ENCODE measurements at regions not wholly inside any gene's neighbourhood (a gene's known extent, or its start where the extent isn't known, plus 50 kb on each side); places are given as distances from the start of the nearest gene placed in this dataset.
A peak's percentile ranks its signal among the peaks of the same experiment; 100 is the strongest.

DNA sequence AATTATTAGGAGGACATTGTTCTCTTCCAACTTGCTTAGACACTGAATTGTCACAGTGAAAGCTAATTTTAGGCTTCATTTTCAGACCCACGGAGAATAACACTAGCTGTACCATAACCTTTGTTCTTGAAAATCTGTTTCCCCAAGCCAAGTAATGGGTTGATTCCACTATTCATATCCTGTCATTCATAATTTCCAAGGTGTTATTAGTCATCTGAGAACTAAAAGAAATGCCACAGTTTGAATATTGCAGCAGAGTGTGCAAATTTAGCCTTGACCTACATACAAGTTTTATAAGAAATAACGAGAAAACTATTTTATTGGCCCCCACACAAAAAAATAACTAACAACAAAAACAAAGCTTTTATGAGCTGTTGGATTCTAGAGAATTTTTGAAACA, 148.5 kb upstream of the TYRP1 start:
- DNase-seq (ENCODE audit: low read depth) = no peak

DNA sequence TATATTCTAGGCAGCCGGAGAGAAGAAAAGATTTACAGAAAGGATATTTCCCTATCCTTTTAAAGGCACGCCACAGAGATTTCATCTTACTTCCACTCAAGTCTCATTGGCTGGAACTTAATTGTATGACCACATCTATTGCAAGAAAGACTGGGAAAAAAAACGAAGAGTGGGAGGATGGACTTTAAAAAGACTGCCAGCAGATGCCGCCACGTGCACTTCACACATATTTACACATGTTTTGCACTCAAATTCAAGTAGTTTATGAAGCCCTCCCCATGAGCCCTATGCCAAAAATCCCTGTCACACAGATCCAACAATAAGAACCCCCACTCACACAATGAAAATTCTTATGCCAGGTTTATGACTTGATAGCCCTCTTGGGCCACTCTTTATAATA, 138.5 kb upstream of the TYRP1 start:
- DNase-seq (ENCODE audit: low read depth) = no peak

DNA sequence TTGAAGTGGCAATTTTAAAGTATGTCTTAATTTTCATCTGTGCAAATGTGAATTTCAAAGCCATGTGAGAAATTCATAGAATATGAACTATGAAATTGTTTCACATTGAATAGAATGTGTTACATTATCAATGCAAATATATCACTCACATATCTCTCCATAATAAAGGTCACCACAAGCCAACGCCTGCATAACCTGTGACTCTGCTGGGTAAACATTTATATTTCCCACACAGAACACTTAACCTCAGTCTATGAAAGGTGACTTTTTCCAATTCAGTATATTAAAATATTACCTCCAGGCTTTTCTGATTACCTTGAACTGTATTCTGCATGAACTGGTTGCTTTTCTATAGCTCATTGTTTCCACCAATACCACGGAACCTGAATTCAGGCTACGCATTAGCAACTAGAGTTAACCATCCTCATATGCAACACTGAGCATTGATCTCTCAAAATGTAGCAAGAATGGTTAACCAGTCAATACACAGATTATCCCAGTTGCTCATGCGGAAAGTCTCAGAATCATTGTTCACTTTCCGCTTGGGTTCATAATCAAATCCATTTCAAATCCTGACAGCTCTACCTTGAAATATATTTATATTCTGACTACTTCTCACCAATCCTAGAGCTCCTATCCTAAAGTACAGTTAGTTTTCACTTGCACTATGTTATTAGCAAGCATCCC, 126.6 kb upstream of the TYRP1 start:
- no peak for DNase-seq (ENCODE audit: low read depth)

DNA sequence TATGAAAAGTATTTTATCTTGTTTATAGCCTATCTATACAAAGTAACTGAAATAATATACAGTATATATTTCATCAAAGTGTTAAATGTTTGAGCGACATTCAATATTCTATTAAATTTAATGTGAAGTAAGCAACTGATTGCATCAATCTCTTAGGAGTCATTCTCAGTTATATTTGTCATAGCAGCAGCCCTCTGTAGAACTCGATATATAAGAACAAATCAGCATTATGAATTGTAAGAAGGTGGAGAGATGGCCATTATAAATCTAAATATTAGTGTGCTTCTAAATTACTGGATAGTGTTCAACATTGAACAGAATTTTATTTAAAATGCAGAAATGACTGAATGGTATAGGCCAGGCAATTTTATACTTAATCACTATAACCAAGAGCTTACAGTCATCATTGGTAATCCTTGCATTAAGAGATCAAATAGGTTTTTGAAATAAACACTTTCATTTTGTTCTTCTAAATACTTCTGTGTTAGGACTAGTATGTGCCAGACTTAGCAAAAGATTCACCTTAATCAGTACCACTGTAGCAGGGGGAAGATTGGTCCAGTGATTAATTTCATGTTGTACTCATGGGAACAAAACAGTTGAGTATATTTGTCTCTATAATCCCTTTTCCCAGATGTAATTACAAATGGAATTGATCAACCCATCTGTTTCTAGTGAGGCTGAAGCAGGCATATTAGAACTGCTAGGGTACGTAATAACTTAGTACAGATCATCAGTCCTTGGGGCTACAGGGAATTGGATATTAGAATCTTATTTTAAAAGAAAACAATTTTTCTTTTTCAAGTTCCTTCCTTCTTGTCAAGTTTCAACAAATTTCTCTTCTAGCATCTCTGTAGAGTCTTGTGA, 108.3 kb upstream of the TYRP1 start:
- DNase-seq (ENCODE audit: low read depth) = no peak

DNA sequence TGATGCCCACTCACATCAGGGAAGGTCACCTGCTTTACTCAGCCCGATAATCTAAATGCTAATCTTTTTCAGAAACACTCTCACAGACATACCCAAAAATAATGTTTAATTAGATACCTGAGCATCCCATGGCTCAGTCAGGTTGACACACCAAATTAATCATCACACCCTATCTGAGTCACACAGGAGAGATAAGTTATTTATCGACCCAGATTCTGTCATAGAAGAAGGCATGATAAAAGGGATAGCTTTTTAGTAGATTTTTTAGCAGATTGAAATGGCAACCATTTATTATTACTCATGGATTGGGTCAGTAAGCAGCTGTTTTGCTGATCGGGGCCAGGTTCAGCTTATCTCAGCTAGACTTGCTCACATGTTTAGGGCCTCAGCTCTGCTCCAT, 97.8 kb upstream of the TYRP1 start:
- no peak for DNase-seq (ENCODE audit: low read depth)

DNA sequence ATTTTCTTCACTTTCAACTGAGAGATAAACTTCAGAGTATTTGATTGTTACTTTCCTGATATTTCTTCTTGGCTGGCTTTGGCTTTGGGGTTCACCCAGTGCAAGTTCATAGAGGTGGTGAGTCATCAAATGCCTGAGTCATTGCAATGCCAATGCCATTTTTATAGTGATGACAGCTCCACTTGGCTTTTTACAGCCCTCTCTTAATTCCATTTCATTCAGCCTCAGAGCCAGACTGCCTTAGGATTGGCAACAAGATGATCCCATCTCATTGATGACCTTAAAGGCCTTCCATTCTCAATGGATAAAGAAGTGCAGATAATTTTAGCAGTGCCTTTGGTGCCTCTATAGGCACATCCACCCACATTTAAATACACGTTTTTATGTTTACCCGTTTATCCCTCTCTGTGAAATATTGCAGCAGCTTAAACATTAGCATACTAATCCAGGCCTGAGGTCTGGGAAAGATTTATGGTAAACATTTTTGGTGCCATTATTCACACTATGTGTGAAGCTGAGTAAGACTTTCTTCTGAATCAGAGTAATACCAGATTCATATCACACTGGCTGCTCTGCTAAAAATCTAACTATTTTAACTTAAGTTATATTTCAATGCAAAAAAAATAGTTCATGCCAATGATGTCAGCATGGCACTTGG, 88.9 kb upstream of the TYRP1 start:
- DNase-seq (ENCODE audit: low read depth) = peak; percentile 2

DNA sequence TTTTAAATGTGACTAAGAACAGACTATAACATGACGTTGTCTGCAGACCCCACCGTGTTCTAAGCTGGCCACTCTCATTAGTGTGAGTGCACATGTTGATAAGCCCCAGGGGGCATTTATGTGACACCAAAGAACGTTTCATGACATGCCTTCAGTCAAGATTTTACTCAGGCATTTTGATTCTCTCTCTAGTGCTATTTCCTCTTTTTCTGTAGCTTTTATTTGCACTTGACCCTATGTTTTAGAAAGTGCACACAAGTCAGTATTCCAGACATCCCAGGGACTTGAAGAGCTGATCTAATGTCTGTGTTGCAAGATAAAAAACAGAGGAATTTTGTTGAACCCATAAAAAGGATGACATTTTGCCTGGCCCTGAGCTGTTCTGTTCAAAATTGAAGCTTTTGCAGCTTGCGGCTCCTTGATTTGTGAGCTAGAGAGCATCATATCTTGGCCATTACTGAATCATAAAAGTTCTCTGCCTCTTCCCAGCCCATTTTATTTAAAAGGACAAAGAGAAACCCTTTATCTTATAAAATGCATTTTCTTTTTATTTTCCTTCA, 80.9 kb upstream of the TYRP1 start:
- DNase-seq (ENCODE audit: low read depth) = no peak

DNA sequence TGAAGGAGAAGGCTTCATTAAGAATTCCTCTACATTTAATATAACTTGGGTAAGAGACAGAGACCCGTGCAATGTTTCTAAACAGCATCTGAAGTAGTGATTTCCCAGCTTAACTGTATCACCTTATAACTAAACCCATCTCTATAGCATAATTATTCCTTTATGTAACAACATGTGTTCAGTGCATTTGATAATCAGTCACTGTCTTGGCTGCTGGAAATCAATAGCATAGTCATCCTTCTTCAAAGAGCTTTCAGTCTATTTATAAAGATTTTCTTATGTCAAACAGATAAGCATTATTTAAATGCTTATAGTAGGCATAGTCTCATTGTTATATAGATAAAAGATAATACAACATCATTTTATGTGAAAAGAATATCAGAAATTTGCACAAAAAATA, 80.1 kb upstream of the TYRP1 start:
- DNase-seq (ENCODE audit: low read depth) = no peak

DNA sequence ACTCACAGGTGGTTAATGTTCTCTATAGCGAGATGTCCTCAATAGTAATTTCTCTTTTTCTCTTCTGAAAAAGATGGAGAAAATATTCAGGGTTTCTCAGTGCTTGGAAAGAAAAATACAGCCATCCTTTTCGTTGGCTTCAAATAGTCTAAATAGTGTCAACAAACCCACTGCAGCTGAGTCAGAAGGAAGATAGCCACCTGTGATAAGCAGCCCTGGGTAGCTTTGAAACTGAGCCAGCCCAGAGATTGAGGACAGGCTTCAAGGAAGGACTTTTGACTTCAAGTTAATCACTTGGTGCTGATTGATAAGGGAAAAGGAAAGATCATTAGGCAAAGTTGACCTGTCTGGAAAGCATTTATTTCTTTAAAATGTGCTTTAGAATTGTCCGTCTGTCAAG, 78.7 kb upstream of the TYRP1 start:
- DNase-seq (ENCODE audit: low read depth) = no peak

DNA sequence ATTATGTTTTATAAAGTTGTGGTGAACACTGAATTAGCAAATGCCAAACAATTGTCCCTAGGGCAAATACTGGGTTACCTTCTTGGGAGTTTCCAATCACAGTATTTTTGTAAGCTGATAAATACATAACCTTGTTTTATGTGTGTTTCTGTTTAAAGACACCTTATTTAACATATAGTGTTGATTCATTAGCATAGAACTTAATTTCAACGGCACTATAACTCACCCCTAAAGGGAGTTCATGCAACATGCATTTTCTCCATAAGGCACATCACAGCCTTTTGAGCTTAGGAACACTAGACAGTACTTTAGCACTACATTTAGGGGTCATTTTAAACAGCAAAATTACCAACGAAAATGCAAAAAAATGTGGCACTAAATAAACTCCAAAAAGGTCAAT, 74.2 kb upstream of the TYRP1 start:
- no peak for DNase-seq (ENCODE audit: low read depth)

DNA sequence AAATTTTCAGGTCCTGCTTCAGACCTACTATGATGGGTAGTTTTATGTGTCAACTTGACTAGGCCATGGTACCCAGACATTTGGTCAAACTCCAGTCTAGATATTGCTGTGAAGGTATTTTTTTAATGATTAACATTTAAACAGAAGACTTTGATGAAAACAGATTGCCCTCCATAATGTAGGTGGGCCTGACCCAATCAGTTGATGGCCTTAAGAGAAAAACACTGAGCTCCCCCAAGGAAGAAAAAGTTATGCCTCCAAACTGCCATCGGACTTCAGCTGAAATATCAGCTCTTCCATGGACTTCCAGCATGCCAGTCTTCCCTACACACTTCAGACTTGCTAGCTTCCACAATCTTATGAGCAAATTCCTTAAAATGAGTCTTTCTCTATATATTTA, 67.3 kb upstream of the TYRP1 start:
- DNase-seq (ENCODE audit: low read depth) = no peak

DNA sequence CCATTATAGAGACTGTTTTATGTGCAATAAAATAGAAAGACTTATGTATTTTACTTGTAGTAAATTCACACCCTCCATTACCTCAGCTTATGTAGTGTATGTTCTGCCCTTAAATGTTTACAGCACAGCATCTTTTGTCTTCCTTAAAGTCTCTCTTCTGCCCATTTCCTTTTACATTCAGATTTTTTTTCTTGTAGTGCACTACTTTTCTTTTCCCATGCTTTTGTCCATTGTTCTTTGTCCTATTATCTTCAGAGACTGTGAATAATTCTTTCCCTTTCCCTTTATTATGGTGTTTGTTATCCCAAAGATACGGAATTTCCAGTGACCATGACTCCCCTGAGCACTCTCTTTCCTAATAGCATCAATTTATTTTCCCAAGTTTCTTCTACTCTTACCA, 66.1 kb upstream of the TYRP1 start:
- no peak for DNase-seq (ENCODE audit: low read depth)

DNA sequence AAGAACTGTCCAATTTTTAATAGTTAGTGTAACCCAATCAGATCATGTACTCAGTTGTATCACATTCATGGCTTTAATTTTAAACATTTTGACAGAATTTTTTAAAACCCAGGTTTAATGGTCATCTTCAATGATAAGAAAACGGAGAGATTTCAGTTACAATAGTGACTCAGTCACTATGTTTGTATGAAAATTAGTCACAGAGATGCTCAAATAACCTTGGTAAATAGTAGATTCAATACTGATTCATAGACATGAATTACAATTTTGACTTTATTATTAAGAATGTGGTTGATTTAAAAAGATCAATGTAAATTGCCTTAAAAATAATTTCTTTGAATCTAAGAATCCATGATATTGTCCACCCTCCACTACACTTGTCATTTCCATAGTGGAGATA, 64.6 kb upstream of the TYRP1 start:
- no peak for DNase-seq (ENCODE audit: low read depth)

DNA sequence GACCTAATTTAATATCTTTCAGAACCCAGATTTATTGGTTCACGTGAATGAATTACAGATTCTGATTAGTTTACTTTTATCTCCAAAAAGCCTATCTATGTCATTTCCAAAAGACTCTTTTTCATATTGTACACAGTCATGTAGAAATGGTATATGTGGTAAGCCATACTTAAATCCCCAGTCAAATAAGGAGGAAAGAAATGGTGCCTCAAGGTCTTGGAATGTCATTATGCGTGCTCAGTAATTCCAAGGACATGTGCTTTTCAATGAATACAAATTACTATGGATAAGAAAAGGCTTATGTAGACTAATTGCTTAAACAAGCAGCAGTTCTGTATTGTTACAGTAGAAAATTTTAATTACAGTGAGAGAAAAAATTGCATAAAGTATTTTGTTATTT, 64.1 kb upstream of the TYRP1 start:
- no peak for DNase-seq (ENCODE audit: low read depth)

DNA sequence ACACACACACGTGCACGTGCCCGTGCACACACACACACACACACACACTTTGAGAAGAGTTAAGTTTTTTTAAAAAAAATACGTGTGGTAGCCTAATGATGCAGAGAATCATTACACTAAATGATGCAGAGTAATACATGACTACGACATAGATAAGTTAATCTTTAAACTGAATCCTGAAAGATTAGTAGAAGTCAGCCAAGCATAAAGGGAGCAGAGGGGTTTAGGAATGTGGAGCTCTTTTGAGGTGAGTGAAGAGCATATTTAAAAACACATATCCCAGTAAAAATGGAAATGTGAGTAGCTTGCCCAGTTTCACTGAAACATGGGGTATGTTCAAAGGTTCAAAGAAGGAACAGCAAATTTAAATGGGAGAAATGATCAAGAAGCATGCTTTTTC, 61.3 kb upstream of the TYRP1 start:
- DNase-seq (ENCODE audit: low read depth) = no peak

DNA sequence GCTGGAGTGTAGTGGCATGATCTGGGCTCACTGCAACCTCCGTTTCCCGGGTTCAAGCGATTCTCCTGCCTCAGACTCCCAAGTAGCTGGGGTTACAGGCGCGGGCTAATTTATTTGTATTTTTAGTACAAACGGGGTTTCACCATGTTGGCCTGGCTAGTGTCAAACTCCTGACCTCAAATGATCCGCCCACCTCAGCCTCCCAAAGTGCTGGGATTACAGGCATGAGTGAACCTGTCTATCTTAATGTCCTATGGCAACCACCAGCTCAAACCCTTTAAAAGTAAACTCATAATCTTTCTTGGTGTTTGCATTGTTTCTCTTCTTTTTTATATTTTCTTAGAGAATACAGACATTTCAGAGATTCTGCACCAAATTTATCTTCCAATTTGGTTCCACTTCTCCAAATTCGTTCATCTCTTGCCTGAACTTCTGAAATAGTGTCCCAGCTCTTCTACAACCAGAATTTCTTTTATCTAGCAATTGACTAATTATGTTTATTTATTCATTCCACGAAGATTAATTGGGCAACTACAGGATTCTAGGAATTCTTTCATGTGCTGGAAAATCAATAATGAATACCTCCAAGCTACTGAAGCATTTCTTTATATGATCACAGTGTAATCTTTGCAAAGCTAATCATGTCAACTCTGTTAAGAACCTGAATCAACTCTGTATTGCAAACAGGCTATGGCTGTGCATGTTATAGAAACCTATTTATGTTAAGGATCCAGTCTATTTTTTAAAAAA, 60.0 kb upstream of the TYRP1 start:
- no peak for DNase-seq (ENCODE audit: low read depth)

DNA sequence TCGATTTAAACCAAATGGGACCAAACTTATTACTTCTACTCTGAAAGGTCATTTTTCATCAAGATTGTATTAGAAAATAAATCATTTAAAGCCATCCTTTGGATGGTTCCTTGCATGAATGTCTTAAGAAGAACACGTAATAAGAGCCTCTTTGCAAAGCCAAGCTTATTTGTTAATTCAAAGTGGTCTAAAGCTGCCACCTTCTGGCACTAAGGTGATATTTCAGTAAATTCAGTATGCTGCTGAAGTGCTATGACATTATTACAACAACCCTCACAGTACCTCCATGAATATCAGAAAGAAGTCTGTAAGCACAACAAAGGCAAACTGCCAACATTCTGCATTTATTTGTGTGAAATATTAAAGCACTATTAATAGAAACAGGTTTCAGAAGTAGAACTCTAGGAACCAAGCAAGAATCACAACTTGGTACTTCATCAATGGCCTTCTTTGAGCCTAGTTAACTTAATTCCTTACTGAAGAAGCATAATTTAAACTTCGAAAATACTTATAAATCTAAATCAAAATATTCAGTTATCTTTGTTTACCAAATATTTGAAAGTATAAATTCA, 53.1 kb upstream of the TYRP1 start:
- DNase-seq (ENCODE audit: low read depth) = peak; percentile 6

DNA sequence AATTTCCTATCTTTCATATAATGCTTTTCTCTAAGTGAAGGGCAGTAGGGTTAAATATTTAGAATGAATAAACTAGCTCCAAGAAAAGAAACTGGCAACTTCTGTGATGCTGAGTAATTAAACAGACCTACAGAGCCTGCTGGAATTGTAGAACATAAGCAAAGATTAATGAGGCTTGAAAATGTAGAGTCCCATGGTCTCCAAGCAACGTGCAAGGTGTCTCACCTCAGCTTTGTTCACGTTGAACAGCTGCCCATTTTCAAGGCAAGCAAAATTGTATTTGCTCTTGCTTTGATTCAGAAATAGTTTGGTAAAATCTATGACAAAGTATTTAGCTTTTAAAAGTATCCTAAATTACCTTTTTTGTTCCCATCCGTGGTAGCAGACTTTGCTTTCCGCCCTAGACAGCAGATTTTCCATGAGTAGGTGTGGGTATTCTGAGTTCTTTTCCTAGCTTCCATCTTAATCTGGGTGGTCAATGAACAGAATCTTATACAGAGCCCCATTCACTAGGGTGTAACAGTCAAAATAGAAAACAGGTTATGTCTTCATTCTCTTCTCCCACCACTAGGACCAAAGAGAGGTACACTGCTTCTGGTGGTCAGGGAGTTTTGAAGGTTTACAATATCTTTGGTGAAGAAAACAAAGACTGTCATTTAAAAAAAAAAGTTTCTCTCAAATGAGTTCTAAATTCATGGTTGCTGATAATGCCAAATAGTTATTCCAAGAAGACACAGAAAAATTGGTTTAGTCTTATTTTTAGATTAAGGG, 52.1 kb upstream of the TYRP1 start:
- no peak for DNase-seq (ENCODE audit: low read depth)
